ENCODE measurements at regions not wholly inside any gene's neighbourhood (a gene's known extent, or its start where the extent isn't known, plus 50 kb on each side); places are given as distances from the start of the nearest gene placed in this dataset.
"Not testable (repeated sequence)": the region's sequence is repeated elsewhere in the genome, so short reads cannot be mapped to it uniquely, and the experiment has no call there.

GRCh38 chr15:62513893-62514292 is 348.8 kb upstream of the C2CD4B start:
- no peak overlapping the region for H3K4me3 ChIP-seq
- no peak overlapping the region for H3K27ac ChIP-seq

- Histone ChIP-seq H3K27ac (no peak overlapping the region), H3K4me3 (no peak overlapping the region)
Measured at GRCh38 chr15:62515696-62516395, 350.8 kb upstream of the C2CD4B start.

GRCh38 chr15:62517541-62517940 is 352.5 kb upstream of the C2CD4B start:
- H3K27ac ChIP-seq, result no peak overlapping the region
- no peak overlapping the region for H3K4me3 ChIP-seq

- H3K4me3 ChIP-seq, H3K27ac ChIP-seq: not testable (repeated sequence)
Measured at GRCh38 chr15:62518666-62519065, 353.6 kb upstream of the C2CD4B start.

- no peak overlapping the region for H3K27ac ChIP-seq
- H3K4me3 ChIP-seq, result no peak overlapping the region
Measured at GRCh38 chr15:62519900-62520299, 354.8 kb upstream of the C2CD4B start.

- H3K4me3 ChIP-seq, result no peak overlapping the region
- no peak overlapping the region for H3K27ac ChIP-seq
Measured at GRCh38 chr15:62520887-62521286, 355.8 kb upstream of the C2CD4B start.

GRCh38 chr15:62521396-62521795 is 356.3 kb upstream of the C2CD4B start:
- Histone ChIP-seq H3K27ac (no peak overlapping the region), H3K4me3 (no peak overlapping the region)

- Histone ChIP-seq H3K27ac (no peak overlapping the region), H3K4me3 (no peak overlapping the region)
Measured at GRCh38 chr15:62524848-62525247, 359.8 kb upstream of the C2CD4B start.

GRCh38 chr15:62527387-62527786 is 362.3 kb upstream of the C2CD4B start:
- H3K27ac ChIP-seq, result no peak overlapping the region
- no peak overlapping the region for H3K4me3 ChIP-seq

- Histone ChIP-seq H3K4me3 (no peak overlapping the region), H3K27ac (no peak overlapping the region)
Measured at GRCh38 chr15:62528505-62528904, 363.4 kb upstream of the C2CD4B start.

GRCh38 chr15:62532367-62532766 is 367.3 kb upstream of the C2CD4B start:
- Histone ChIP-seq H3K27ac (no peak overlapping the region), H3K4me3 (no peak overlapping the region)

GRCh38 chr15:62533687-62534086 is 368.6 kb upstream of the C2CD4B start:
- Histone ChIP-seq H3K4me3 (no peak overlapping the region), H3K27ac (no peak overlapping the region)

GRCh38 chr15:62534996-62535395 is 369.9 kb upstream of the C2CD4B start:
- no peak overlapping the region for H3K27ac ChIP-seq

GRCh38 chr15:62539236-62539635 is 374.2 kb upstream of the C2CD4B start:
- H3K4me3 ChIP-seq, result no peak overlapping the region
- no peak overlapping the region for H3K27ac ChIP-seq

More at GRCh38 chr15:62534996-62535395, 369.9 kb upstream of the C2CD4B start:
- no peak overlapping the region for H3K4me3 ChIP-seq

- Histone ChIP-seq H3K4me3 (no peak overlapping the region), H3K27ac (no peak overlapping the region)
Measured at GRCh38 chr15:62541250-62541649, 376.2 kb upstream of the C2CD4B start.

GRCh38 chr15:62541846-62542245 is 376.8 kb upstream of the C2CD4B start:
- H3K27ac ChIP-seq, result no peak overlapping the region
- no peak overlapping the region for H3K4me3 ChIP-seq

GRCh38 chr15:62544446-62544845 is 379.4 kb upstream of the C2CD4B start:
- H3K4me3 ChIP-seq, result no peak overlapping the region

GRCh38 chr15:62545467-62546227 is 380.6 kb upstream of the C2CD4B start:
- H3K27ac ChIP-seq, result peak overlapping the region in 12 of 21 experiments; percentile 1 to 64 (median 35)
- no peak overlapping the region for H3K4me3 ChIP-seq

More at GRCh38 chr15:62544446-62544845, 379.4 kb upstream of the C2CD4B start:
- H3K27ac ChIP-seq, result no peak overlapping the region

GRCh38 chr15:62546628-62547027 is 381.5 kb upstream of the C2CD4B start:
- Histone ChIP-seq H3K4me3 (no peak overlapping the region), H3K27ac (peak overlapping the region in 6 of 21 experiments; percentile 1 to 54 (median 20))

GRCh38 chr15:62547584-62547983 is 382.5 kb upstream of the C2CD4B start:
- Histone ChIP-seq H3K27ac (peak overlapping the region in 1 of 21 experiments; percentile 54), H3K4me3 (no peak overlapping the region)

- H3K27ac ChIP-seq, result no peak overlapping the region
Measured at GRCh38 chr15:62549345-62549970, 384.4 kb upstream of the C2CD4B start.

More at GRCh38 chr15:62549345-62549970, 384.4 kb upstream of the C2CD4B start:
- no peak overlapping the region for H3K4me3 ChIP-seq
